ENCODE measurements at regions not wholly inside any gene's neighbourhood (a gene's known extent, or its start where the extent isn't known, plus 50 kb on each side); places are given as distances from the start of the nearest gene placed in this dataset.

DNA sequence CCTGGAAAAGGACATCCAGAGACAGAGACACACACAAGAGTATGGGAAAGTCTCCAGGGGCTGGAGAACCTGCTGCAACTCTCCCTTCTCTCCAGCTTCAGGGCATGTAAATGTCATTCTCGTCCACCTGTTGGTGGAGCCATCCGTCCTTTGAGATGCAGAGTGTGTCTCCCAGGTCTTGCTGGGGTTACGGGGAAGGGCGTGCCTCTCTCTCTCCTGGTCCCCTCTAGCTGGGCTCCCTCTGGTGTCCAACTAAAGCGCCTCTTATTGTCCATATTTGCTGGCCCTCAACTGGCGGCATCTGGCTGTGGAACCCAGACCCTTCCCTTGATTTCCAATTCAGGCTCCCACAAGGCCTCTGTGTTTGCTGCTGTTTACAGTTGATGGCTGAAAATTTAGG is 244.1 kb downstream of the BMP7 start:
- no peak for DNase-seq (ENCODE audit: low read depth in 2 of 3, low spot score in 2 of 3)

DNA sequence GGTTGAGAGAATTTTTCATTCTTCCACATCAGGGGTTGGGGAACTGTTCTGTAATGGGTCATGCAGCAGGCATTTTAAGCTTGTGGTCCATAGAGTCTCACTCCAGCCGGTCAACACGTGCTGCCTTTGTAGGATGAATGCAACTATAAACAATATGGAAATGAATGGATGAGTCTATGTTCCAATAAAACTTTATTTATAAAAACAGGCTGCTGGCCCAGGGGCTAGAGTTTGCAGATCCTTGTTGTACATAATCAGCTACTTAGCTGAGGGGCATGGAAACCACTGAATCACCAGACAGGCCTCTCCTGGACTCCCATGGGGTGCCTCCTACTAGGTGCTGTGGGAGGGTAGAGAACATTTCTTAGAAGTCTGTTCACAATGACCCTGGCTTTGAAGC is 243.4 kb downstream of the BMP7 start:
- no peak for DNase-seq (ENCODE audit: low read depth in 2 of 3, low spot score in 2 of 3)

DNA sequence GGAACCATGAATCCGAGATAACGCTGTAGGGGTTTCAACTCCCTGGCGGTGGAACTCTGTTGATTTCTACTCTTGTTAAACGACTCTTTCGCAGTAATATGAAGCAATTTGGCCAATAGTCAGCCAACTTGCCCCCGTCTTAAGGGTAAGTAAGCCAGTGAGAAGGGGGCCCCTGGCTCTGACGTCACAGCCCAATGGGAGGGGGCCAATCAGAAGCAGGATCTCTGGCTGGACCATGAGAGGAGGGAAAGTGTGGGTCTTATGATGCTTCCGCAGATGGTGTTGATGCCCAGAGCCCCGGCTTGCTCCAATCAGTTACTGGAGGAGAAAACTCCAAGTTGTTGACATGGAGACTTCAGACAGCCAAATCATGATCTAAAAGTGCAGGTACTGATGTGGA is 242.4 kb downstream of the BMP7 start:
- no peak for DNase-seq (ENCODE audit: low read depth in 2 of 3, low spot score in 2 of 3)

DNA sequence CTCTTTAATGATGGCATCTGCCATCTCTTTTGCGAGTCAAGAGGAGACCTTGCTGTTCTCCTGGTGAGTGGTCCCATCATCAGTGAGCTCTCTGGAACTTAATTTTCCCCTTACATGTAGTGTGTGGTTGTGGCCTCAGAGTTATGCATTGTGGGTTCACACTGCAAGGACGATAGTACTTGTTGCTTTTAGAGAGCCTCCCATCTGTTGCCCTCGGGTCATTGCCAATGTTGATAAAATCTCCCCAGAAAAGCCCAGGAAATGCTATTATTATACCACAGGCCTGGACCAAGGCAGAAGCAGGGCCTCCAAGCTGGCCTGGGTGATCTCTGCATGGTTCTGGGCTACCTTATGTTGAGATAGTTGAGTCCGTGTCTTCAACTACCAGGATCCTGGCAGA is 241.6 kb downstream of the BMP7 start:
- DNase-seq (ENCODE audit: low read depth in 2 of 3, low spot score in 2 of 3), result no peak

DNA sequence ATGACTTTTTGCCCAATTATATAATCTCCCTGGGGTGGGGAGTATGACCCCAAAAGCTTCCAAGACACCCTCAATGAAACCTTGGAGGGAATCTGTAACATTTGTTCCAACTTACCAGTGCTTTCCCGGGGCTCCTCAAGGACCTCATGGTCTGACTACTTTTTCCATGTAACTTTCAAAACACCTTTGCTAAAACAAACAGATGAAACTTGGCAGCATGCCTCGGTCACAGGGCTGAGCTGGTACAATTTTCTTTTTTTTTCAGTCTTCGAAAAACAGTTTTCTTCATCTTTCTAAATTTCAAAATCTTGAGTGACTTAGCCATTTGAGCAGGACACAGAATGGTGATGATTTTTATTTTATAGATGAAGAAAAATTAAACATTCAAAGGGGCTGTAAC is 241.2 kb downstream of the BMP7 start:
- no peak for DNase-seq (ENCODE audit: low read depth in 2 of 3, low spot score in 2 of 3)

DNA sequence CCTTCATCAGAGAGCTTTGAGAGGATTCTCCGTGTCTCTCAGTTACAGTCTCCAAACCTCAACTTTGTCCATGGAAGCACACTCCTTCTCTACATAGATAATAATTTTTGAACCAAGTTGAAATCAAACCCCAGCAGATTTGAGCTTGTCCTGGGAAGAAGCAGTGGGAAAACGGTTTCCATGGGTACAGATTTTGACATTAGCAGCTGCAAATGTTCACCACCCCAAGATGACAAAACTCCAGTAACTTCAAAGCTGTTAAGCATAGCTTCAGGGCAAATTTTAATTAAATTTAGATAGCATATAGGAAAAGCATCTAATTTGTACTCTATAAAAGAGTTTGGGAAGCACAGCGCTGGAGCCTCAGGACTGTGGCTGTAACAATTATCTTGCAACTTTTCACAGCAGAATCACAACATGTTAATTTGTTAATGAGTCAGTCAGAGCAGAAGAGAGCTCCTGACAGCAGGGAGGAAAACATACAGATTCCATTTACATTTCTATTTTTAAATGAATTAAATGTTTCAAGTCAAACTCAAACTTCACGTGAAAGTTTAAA is 240.7 kb downstream of the BMP7 start:
- DNase-seq (ENCODE audit: low read depth in 2 of 3, low spot score in 2 of 3), result no peak

DNA sequence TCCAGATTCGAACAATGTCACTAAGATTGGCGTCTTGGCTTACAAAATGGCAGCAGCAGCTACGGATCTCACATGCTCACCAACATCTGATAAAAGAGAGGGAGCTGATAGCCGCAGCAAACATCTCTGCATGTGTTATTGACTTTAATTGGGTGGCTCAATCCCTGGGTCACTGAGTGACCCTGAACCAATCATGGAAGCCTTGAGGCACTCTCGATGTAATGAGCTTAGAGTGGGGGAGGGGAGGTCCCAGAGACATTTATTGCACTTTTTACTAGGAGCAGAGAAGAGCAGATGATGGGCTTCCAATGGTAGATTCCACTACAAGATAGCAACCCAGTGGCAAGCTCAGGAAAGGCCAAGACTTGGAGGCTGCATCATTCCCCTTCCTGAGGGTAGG is 238.7 kb downstream of the BMP7 start:
- no peak for DNase-seq (ENCODE audit: low read depth in 2 of 3, low spot score in 2 of 3)

DNA sequence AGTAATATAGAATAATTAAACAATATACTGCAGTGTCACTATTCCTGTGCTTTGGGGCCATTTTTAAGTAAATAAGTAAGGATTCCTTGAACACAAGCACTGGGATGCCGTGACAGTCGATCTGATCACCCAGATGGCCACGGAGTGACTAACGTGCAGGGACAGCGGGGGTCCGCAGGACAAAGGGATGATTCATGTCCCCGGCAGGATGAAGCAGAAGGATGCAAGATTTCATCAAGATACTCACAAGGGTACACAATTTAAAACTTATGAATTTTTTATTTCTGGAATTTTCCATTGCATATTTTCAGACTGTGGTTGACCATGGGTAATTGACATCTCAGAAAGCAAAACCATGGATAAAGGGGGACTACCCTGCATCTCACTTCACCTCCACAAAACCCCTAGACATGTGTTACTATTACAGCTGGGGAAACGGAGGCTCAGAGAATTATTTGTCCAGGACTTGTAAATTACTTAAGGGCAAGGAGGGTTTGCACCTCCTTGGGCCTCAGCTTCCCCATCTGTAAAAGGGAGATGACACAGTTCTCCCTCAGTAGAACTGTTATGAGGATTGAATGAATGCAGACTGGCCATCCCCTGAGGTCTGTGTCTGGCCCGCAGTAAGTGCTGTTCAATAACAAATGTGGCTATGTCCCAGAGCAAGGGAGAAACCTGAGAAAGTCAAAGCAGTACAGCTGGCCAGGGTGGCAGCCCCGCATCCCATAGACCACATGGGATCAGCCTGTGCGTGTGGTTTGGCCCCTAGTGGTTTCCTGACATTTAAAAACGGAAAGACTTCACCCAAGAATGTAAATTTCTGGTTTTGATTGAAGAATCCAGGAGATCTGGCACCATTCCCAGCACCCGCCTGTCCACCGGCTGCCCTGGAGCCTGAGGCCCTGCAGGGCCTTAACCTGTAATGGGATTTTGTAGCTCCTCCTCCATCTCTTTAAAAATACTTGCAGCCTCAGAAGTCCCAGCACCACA is 235.5 kb downstream of the BMP7 start:
- DNase-seq (ENCODE audit: low read depth in 2 of 3, low spot score in 2 of 3), result no peak

DNA sequence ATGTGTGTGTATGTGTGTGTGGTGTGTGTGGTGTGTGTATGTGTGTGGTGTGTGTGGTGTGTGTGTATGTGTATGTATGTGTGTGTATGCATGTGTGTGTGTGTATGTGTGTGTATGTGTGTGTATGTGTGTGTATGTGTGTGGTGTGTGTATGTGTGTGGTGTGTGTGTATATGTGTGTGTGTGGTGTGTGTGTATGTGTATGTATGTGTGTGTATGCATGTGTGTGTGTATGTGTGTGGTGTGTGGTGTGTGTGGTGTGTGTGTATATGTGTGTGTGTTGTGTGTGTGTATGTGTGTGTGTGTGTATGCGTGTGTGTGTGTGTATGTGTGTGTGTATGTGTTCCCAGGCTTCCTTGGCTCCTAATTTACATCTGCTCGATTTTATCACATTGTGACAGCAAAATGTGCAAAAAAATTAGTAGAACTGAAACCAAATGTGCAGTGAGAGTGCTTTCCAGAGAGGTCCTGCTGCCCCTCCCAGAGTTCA is 234.5 kb downstream of the BMP7 start:
- DNase-seq (ENCODE audit: low read depth in 2 of 3, low spot score in 2 of 3), result no peak

DNA sequence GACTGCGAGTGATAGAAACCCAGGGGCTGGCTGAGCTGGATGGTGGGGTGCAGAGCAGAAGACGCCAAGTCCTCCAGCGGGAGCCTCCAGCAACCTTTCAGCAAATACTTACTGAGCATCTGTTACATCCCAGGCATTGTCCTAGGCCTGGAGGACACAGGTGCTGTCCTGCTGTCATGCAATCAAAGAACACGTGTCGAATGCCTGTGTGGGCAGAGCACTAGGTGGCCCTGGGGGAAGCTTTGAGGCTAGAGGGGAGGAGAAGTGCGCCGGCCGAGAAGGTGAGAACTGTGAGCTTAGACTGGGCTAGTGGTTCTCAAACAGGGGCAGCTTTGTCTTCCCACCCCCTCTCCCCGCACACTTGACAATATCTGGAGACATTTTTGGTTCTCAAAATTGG is 233.6 kb downstream of the BMP7 start:
- no peak for DNase-seq (ENCODE audit: low read depth in 2 of 3, low spot score in 2 of 3)

DNA sequence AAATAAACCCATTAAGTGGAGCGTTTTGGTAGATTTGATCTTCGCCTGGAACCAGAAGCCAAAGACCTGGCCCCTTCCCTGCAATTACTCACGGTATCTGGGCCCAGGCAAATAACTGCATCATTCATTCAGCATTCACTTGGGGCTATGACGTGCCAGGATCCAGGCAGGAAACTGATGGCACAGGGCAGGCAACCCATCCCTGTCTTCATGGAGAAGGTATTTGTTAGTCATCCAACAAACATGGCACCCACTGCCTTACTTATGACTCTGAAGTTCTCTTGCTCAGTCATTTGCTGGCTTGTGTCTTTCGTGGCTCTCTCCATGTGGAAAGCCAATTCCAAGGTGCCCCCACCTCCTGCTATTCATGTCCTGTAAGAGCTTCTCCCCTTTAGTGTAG is 232.4 kb downstream of the BMP7 start:
- no peak for DNase-seq (ENCODE audit: low read depth in 2 of 3, low spot score in 2 of 3)

DNA sequence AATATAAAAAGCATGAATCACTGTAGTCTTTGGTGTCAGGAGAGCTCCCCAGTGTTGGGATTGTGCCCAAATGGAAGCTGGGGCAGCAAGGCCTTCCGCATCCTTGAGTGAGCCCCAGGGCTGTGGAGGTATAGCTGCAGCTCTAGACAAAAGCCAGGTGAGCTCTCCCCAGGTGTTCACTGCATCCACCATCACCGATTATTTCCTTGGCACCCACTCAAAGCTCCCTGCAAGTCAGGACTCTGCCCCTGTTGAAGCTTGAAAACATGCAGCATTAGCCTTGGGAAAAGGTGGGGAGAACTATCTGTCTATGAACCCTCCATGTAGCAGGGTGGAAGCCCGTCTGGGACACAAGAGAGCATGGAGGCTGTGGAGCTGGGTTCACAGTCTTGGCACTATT is 228.8 kb downstream of the BMP7 start:
- DNase-seq (ENCODE audit: low read depth in 2 of 3, low spot score in 2 of 3), result no peak

DNA sequence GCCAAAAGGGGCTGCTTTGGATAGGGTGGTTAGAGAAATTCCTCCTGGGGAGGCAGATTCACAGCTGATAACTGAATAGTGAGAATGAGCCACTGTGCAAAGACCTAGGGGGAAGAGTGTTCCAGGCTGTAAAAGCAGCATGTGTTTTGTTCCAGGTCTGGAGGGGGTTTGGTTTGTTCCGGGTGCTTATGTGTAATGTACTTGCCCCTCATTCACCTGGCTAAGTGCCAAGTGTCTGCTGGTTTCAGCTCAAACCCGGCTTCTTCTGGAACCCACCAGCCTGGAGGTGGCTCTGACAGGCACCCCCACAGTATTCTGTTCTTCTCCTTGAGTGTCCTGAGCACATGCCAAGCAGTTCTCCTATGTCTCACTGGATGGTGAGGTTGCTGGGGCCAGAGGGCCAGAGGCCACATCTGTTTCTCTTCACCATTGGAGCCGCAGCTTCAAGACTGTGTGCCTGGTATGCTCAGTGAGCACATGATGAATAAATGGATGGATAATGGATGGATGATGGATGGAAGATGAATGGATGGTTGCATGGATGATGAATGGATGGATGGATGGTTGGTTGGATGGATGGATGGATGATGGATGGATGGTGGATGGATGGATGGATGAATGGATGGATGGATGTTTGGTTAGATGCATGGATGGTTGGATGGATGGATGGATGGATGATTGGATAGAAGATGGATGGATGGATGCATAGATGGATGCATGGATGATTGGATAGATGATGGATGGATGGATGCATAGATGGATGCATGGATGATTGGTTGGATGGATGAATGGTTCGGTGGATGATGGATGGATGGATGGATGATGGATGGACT is 227.6 kb downstream of the BMP7 start:
- no peak for DNase-seq (ENCODE audit: low read depth in 2 of 3, low spot score in 2 of 3)

DNA sequence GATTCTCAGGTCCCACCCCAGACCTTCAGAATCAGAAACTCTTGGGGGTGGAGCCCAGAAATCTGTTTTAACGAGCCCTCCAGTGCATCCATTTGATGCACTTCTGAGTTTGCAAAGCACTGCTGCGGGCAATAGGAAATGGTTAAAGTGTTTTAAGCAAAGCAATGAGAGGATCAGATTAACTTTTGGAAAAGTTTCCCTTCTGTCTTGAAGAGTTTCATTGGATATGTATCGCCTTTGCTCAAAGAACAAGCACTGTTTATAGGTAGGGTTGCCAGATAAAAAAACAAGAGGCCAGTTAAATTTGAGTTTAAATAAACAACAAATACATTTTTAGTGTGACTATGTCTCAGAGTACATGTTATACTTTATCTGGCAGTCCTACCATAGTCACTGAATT is 226.0 kb downstream of the BMP7 start:
- no peak for DNase-seq (ENCODE audit: low read depth in 2 of 3, low spot score in 2 of 3)

DNA sequence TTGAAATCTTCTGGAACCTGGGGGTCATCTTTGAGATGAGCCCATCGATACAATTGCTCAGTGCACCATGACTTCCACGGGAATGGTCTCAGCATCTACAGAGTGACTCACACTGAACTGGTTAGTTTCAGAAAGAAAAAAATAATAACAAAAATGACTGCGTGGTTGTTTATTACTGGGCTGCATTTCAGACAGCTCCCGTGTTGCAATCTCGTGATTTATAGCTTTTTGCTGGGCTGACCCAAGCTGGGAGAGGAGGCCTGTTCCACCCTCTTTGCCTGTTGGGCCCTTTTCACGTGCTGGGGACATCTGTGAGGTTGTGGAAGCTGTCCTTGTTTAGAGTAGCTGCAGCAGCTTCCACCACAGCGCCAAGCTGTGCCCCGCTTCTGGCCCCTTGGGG is 225.5 kb downstream of the BMP7 start:
- DNase-seq (ENCODE audit: low read depth in 2 of 3, low spot score in 2 of 3), result no peak

DNA sequence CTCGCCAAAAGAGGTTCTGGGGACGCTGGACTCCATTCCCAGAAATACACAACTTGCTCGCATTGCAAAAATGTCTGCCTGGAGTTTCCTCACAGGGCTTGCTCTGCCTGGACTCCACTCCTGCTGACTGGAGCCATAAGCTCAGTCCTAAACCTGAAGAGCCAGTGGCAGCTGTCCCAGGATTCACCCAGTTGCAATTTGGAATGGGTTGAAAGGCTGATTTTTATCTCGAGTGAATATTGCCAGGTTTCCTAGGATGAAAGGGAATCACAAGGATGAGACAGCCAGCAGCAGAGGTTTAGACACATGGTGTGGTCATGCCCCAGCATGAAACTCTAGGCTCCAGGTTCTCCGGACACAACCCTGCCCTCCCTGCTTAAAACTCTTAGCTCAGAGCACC is 223.3 kb downstream of the BMP7 start:
- DNase-seq (ENCODE audit: low read depth in 2 of 3, low spot score in 2 of 3), result no peak

DNA sequence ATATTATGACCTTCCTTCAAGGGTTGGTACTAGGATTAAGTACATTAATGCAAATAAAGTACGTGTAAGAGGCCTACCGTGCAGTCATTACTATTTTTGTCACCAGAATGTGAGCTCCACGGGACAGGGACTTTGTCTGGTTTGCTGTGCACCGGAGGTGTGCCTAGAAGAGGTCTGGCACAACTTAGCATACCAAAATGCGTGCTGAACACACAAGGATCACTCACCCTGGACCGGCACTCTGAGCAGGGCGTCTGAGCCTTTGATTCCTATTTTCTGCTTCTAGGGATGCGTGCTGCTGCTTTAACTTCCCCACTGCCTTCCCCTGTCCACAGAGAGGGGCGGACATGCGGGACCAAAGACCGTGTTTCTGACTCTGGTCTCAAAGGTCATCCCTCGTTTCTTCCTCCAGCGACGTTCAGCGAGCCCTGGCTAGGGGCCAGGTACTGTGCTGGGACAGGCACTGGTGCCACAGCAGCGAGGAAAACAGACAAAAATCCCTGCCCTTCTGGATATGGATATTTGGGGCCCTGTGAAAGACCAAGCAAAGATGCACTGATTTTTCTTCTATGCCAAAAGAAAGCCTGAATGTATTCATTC is 222.7 kb downstream of the BMP7 start:
- no peak for DNase-seq (ENCODE audit: low read depth in 2 of 3, low spot score in 2 of 3)

DNA sequence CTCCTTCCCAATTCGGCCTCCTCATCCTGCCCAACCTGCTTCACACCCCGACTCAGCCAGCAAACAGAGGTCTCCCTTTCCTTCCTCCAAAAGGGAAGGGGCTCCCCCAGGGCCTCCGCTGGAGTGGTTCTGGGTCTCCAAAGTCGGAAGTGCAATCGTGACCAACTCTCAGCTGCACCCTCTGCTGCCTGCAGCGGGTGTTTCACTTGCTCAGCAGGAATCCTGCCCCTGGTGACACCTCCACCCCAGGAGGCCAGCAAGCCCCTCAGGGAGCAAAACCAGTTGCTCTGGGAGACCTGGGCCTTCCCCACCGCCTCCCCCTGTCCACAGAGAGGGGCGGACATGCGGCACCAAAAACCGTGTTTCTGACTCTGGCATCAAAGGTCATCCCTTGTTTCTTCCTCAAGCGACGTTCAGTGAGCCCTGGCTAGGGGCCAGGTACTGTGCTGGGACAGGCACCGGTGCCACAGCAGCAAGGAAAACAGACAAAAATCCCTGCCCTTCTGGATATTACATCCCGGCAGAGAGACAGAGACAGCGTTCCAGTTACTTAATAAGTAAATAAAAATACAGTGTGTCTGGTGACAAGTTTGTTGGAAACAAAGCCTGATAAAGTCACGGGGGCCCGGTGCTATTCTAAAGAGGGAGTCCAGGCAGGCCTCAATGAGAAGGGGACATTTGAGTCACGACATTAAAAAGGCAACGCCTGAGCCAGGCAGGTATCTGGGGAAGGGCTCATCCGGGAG is 219.0 kb downstream of the BMP7 start:
- DNase-seq (ENCODE audit: low read depth in 2 of 3, low spot score in 2 of 3), result no peak

DNA sequence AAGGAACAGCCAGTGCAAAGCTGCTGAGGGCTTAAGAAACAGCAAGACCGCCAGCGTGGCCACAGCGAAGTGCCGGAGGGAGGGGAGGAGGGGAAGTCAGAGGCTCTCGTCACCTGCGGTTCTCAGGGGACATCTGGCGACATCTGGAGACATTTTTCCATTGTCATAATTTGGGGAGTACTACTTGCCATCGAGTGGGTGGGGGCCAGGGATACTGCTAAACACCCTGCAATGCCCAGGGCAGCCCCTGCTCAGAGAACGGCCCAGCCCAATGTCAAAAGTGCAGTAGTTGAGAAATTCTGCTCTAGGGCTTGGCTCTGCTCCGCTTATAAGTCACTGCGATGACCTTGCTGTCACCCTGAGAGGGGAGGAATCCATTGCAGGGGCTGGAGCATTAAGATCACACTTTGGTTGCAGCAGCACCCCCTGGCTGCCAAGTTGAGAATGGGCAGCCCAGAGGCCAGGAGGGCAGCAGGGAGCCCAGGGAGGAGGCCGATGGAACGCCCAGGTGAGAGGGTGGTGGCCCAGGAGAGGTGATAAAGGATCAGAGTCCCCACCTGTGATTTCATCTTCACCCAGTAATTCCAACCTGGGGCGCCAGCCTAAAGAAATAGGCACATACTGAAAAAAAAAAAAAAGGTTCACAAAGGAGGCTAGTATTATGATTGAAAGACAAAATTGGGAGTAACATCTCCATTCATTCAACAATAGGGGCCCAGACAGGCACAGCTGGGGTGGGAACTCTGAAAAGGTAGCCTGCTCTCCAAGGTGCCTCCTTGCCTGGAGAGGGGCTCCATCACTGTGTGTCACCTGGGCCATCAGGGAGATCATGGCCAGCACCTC is 218.2 kb downstream of the BMP7 start:
- DNase-seq (ENCODE audit: low read depth in 2 of 3, low spot score in 2 of 3), result no peak

DNA sequence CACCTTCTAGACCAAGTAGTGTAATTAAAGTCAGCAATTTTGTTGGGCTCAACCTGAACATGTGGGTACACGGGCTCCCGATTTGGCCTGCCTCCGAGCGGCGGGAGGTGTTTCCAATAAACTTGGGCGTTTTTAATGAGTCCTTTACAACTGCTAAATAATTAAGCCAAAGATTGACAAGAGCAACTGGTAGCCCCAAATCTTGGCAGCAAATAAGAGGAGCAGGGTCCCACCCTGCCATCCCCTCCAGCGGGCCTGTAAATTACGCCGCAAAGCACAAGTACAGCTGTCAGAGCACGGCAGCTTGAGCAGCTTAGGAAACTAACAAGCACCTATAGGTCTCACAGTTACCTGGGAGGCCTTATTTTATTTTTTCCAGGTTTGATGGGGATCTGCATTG is 217.1 kb downstream of the BMP7 start:
- DNase-seq (ENCODE audit: low read depth in 2 of 3, low spot score in 2 of 3), result no peak

Measured in activated CD8-positive, alpha-beta memory T cell treated with anti-CD3 and anti-CD28 coated beads for 48 hours (primary cell).